ENCODE measurements at regions not wholly inside any gene's neighbourhood (a gene's known extent, or its start where the extent isn't known, plus 50 kb on each side); places are given as distances from the start of the nearest gene placed in this dataset.

DNA sequence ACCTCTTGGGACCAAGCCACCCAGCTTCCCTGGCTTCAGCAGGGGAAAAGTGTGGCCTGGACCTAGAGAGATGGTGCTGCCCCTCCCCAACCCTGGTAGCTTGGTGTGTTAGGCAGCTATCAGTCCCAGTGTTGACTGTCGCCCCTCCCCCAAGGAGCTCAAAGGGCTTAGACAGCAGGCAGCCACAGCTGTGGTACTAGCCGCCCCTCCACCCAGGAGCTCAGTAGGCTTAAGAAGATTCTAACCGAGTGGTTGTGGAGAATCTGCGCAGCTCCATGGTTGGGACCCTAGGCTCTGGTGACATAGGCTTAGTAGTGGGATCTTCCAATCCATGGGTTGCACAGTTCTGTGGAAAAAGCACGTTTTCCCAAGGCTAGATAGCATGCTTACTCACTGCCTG lies 458.4 kb upstream of the LRRC4C start:
- DNase-seq (no peak), ATAC-seq (no peak)
- 84% methylated on average over 5 of the region's 5 CpGs for WGBS (ENCODE audit: insufficient coverage)
- H3K4me1 ChIP-seq (ENCODE audit: control insufficient read depth, insufficient read depth, low read length) = no peaks in the 10 kb centered on the region
- H3K4me1 Mint-ChIP-seq = no peaks in the 10 kb centered on the region
- TF ChIP-seq, protein P1, sequence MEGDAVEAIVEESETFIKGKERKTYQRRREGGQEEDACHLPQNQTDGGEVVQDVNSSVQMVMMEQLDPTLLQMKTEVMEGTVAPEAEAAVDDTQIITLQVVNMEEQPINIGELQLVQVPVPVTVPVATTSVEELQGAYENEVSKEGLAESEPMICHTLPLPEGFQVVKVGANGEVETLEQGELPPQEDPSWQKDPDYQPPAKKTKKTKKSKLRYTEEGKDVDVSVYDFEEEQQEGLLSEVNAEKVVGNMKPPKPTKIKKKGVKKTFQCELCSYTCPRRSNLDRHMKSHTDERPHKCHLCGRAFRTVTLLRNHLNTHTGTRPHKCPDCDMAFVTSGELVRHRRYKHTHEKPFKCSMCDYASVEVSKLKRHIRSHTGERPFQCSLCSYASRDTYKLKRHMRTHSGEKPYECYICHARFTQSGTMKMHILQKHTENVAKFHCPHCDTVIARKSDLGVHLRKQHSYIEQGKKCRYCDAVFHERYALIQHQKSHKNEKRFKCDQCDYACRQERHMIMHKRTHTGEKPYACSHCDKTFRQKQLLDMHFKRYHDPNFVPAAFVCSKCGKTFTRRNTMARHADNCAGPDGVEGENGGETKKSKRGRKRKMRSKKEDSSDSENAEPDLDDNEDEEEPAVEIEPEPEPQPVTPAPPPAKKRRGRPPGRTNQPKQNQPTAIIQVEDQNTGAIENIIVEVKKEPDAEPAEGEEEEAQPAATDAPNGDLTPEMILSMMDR (IDR thresholded peaks at IDR 0.05) = no peak
- peaks cover 27 to 44% of the 10 kb centered on the region in 2 donors for H3K9me3 Mint-ChIP-seq
- peaks cover 16% of the 10 kb centered on the region for H3K9me3 ChIP-seq (ENCODE audit: control insufficient read depth, insufficient read depth, low read length)
- H3K27me3 Mint-ChIP-seq (ENCODE audit: low read depth in 2 of 2) = no peaks in the 10 kb centered on the region
- H3K4me3 Mint-ChIP-seq = no peak overlapping the region
- no peak overlapping the region for H3K27ac ChIP-seq (ENCODE audit: low read length)
- H3K4me3 ChIP-seq (ENCODE audit: low read length) = no peak overlapping the region
- H3K36me3 ChIP-seq (ENCODE audit: control insufficient read depth, insufficient read depth, low read length) = no peaks in the 10 kb centered on the region
- no peaks in the 10 kb centered on the region for H3K36me3 Mint-ChIP-seq
- H3K27ac Mint-ChIP-seq = no peak overlapping the region
- intact Hi-C loops (cut with micrococcal nuclease) = no loop called here
- no peaks in the 10 kb centered on the region for H3K27me3 ChIP-seq (ENCODE audit: control insufficient read depth, insufficient read depth, low read length)

DNA sequence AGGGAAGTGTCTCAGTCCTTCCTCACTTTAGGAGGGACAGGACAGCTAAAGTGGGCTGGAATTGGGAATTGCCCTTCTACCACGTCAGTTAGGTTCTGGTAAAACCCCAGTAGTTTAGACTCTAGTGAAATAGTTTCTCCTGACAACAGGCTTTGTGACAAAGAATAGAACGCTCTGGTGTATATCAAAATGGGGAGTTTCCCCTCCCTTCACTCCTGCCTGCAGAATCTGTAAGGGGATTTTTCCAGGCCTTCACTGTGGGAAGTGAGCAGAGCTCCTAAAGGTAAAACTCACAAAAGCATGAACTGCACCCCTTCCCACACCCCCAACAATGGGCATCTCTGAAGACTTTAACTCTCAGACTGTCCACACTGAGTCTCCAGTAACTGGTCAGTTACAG lies 460.9 kb upstream of the LRRC4C start:
- Histone ChIP-seq H3K9me3 (ENCODE audit: control insufficient read depth, insufficient read depth, low read length) (peaks cover 16% of the 10 kb centered on the region), H3K4me3 (ENCODE audit: low read length) (no peak overlapping the region), H3K4me1 (ENCODE audit: control insufficient read depth, insufficient read depth, low read length) (no peaks in the 10 kb centered on the region), H3K27me3 (ENCODE audit: control insufficient read depth, insufficient read depth, low read length) (no peaks in the 10 kb centered on the region), H3K36me3 (ENCODE audit: control insufficient read depth, insufficient read depth, low read length) (no peaks in the 10 kb centered on the region), H3K27ac (ENCODE audit: low read length) (no peak overlapping the region)
- Mint-ChIP-seq H3K4me3 (no peak overlapping the region), H3K27me3 (ENCODE audit: low read depth in 2 of 2) (no peaks in the 10 kb centered on the region), H3K4me1 (no peaks in the 10 kb centered on the region), H3K36me3 (no peaks in the 10 kb centered on the region), H3K9me3 (peaks cover 25 to 44% of the 10 kb centered on the region in 2 donors), H3K27ac (no peak overlapping the region)
- ATAC-seq = no peak
- TF ChIP-seq, protein P1 (IDR thresholded peaks at IDR 0.05) = no peak
- no peak for DNase-seq
- WGBS (ENCODE audit: insufficient coverage) = no CpG with 5 or more reads among the region's 2 CpGs
- intact Hi-C loops (cut with micrococcal nuclease) = no loop called here

DNA sequence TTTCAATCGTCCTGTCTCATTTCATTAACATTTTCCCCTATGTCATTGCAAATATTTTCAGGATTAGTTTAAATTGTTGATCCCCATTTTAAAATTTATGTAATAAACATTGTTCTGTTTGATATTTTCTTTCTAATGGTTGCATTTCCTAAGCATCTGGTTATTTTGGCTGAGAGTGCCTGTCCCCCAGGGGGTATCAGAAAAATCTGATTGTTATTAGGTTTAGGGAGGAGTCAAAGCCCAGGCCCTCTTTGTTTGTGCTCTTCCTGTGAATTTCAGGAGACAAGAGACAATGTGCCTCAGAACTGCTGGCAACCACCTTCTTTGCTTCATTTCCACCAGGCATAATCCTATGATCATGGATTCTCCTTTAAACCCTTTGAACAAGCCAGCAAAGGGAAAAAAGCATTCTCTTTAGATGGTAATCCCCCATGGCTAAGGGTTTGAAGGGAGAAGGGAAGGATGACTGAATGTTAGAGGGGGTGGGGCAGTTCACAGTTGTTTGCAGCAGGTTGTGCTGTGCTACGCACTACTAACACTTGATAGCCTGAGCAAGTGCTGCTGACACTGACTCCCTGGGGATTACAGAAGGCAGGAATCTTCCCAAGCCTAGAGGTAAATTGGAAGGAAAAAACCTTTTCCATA lies 462.4 kb upstream of the LRRC4C start:
- Mint-ChIP-seq H3K9me3 (peaks cover 23 to 43% of the 10 kb centered on the region in 2 donors), H3K27ac (no peak overlapping the region), H3K4me3 (no peak overlapping the region), H3K27me3 (ENCODE audit: low read depth in 2 of 2) (no peaks in the 10 kb centered on the region), H3K4me1 (no peaks in the 10 kb centered on the region), H3K36me3 (no peaks in the 10 kb centered on the region)
- peaks cover 16% of the 10 kb centered on the region for H3K9me3 ChIP-seq (ENCODE audit: control insufficient read depth, insufficient read depth, low read length)
- no peak overlapping the region for H3K27ac ChIP-seq (ENCODE audit: low read length)
- no peaks in the 10 kb centered on the region for H3K36me3 ChIP-seq (ENCODE audit: control insufficient read depth, insufficient read depth, low read length)
- H3K4me1 ChIP-seq (ENCODE audit: control insufficient read depth, insufficient read depth, low read length) = no peaks in the 10 kb centered on the region
- no peaks in the 10 kb centered on the region for H3K27me3 ChIP-seq (ENCODE audit: control insufficient read depth, insufficient read depth, low read length)
- TF ChIP-seq, protein P1 (IDR thresholded peaks at IDR 0.05) = no peak
- ATAC-seq (no peak), DNase-seq (no peak)
- intact Hi-C loops (cut with micrococcal nuclease) = no loop called here
- WGBS (ENCODE audit: insufficient coverage) = 100% methylated on average over 1 of the region's 2 CpGs
- no peak overlapping the region for H3K4me3 ChIP-seq (ENCODE audit: low read length)

DNA sequence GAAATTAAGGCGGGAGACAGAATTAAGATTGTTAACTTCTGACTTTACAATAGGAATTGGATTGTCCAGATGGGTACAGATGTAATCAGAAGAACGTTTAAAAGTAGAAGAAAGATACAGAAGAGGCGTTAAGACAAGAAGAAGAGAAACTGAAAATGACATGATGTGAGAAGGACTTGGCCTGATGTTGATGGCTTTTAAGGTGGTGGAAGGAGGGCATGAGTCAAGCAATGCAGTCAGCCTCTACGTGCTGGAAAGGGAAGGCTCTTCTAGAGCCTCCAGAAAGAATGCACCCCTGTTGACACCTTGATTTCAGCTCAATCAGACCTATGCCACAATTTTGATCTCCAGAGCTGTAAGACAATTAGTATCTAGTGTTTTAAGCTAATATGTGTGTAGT lies 466.9 kb upstream of the LRRC4C start:
- intact Hi-C loops (cut with micrococcal nuclease) = no loop called here

More for the DNA sequence above, 466.9 kb upstream of the LRRC4C start:
- TF ChIP-seq, protein P1 (IDR thresholded peaks at IDR 0.05) = no peak
- Histone ChIP-seq H3K36me3 (ENCODE audit: control insufficient read depth, insufficient read depth, low read length) (no peaks in the 10 kb centered on the region), H3K27me3 (ENCODE audit: control insufficient read depth, insufficient read depth, low read length) (no peaks in the 10 kb centered on the region), H3K4me3 (ENCODE audit: low read length) (no peak overlapping the region), H3K4me1 (ENCODE audit: control insufficient read depth, insufficient read depth, low read length) (no peaks in the 10 kb centered on the region), H3K9me3 (ENCODE audit: control insufficient read depth, insufficient read depth, low read length) (peaks cover 3% of the 10 kb centered on the region), H3K27ac (ENCODE audit: low read length) (no peak overlapping the region)
- Mint-ChIP-seq H3K27me3 (ENCODE audit: low read depth in 2 of 2) (no peaks in the 10 kb centered on the region), H3K4me1 (no peaks in the 10 kb centered on the region), H3K27ac (no peak overlapping the region), H3K36me3 (no peaks in the 10 kb centered on the region), H3K4me3 (no peak overlapping the region), H3K9me3 (peaks cover 18 to 28% of the 10 kb centered on the region in 2 donors)
- no peak for DNase-seq
- ATAC-seq = no peak
- WGBS (ENCODE audit: insufficient coverage) = 78% methylated on average over 4 of the region's 4 CpGs

Measured in natural killer cell (primary cell).